Hepatic stellate cell (primary cell): ENCODE measurements at regions not wholly inside any gene's neighbourhood (a gene's known extent, or its start where the extent isn't known, plus 50 kb on each side); places are given as distances from the start of the nearest gene placed in this dataset.
"Not testable (repeated sequence)": the region's sequence is repeated elsewhere in the genome, so short reads cannot be mapped to it uniquely, and the experiment has no call there.

Source experiments
- DNase-seq: peaks from one replicate; pipeline ENCODE4 v3.0.0; 2011; ENCODE audit warnings: low spot score

GRCh38 chr1:4486408-4487120 is 167.8 kb upstream of the AJAP1 start:
- DNase-seq: no peak

GRCh38 chr1:4488018-4488417 is 166.4 kb upstream of the AJAP1 start:
- DNase-seq: no peak

- DNase-seq: no peak
Observed at GRCh38 chr1:4489486-4489885, 164.9 kb upstream of the AJAP1 start.

- not testable (repeated sequence) for DNase-seq
Observed at GRCh38 chr1:4489992-4490391, 164.4 kb upstream of the AJAP1 start.

GRCh38 chr1:4494027-4494426 is 160.4 kb upstream of the AJAP1 start:
- no peak for DNase-seq

- DNase-seq: no peak
Observed at GRCh38 chr1:4494558-4494957, 159.9 kb upstream of the AJAP1 start.

- no peak for DNase-seq
Observed at GRCh38 chr1:4495809-4496208, 158.6 kb upstream of the AJAP1 start.

GRCh38 chr1:4500441-4500840 is 154.0 kb upstream of the AJAP1 start:
- no peak for DNase-seq

- no peak for DNase-seq
Observed at GRCh38 chr1:4506591-4506990, 147.8 kb upstream of the AJAP1 start.

GRCh38 chr1:4509206-4509605 is 145.2 kb upstream of the AJAP1 start:
- DNase-seq: no peak

- no peak for DNase-seq
Observed at GRCh38 chr1:4510276-4510691, 144.1 kb upstream of the AJAP1 start.

GRCh38 chr1:4511374-4511773 is 143.0 kb upstream of the AJAP1 start:
- no peak for DNase-seq

GRCh38 chr1:4512636-4513035 is 141.8 kb upstream of the AJAP1 start:
- DNase-seq: no peak

GRCh38 chr1:4513685-4514084 is 140.7 kb upstream of the AJAP1 start:
- DNase-seq: no peak

GRCh38 chr1:4515727-4516289 is 138.6 kb upstream of the AJAP1 start:
- DNase-seq: no peak

- no peak for DNase-seq
Observed at GRCh38 chr1:4516596-4516995, 137.8 kb upstream of the AJAP1 start.

GRCh38 chr1:4517186-4517954 is 137.0 kb upstream of the AJAP1 start:
- DNase-seq: no peak

GRCh38 chr1:4518621-4519020 is 135.8 kb upstream of the AJAP1 start:
- no peak for DNase-seq

- DNase-seq: no peak
Observed at GRCh38 chr1:4519954-4520353, 134.5 kb upstream of the AJAP1 start.

- no peak for DNase-seq
Observed at GRCh38 chr1:4523551-4523950, 130.9 kb upstream of the AJAP1 start.

- DNase-seq: no peak
Observed at GRCh38 chr1:4526747-4527146, 127.7 kb upstream of the AJAP1 start.

- no peak for DNase-seq
Observed at GRCh38 chr1:4527819-4528218, 126.6 kb upstream of the AJAP1 start.

GRCh38 chr1:4528590-4528989 is 125.8 kb upstream of the AJAP1 start:
- DNase-seq: no peak
